ENCODE measurements at regions not wholly inside any gene's neighbourhood (a gene's known extent, or its start where the extent isn't known, plus 50 kb on each side); places are given as distances from the start of the nearest gene placed in this dataset.

GRCh38 chr3:98657457-98657856 lies 64.0 kb upstream of the CPOX start:
- TF ChIP-seq GLIS3 (CRISPR knock-in tag; IDR thresholded peaks at IDR 0.05) = no peak
- no peak for TF ChIP-seq CSDC2 (CRISPR knock-in tag; IDR thresholded peaks at IDR 0.05)
- TF ChIP-seq ARNTL (CRISPR knock-in tag; IDR thresholded peaks at IDR 0.05; ENCODE audit: borderline replicate concordance, low read depth) = no peak
- TF ChIP-seq TCF4 (CRISPR knock-in tag; IDR thresholded peaks at IDR 0.05; ENCODE audit: borderline replicate concordance) = no peak
- TF ChIP-seq TOX (CRISPR knock-in tag; IDR thresholded peaks at IDR 0.05; ENCODE audit: borderline replicate concordance) = no peak
- TF ChIP-seq CSRNP3 (CRISPR knock-in tag; IDR thresholded peaks at IDR 0.05) = no peak
- TF ChIP-seq ISL1 (CRISPR knock-in tag; IDR thresholded peaks at IDR 0.05) = no peak
- TF ChIP-seq ZNF70 (CRISPR knock-in tag; IDR thresholded peaks at IDR 0.05) = no peak
- TF ChIP-seq POU6F1 (CRISPR knock-in tag; IDR thresholded peaks at IDR 0.05; ENCODE audit: borderline replicate concordance, low read depth) = no peak
- no peak for TF ChIP-seq ZNF8 (CRISPR knock-in tag; IDR thresholded peaks at IDR 0.05)
- TF ChIP-seq ZNF565 (CRISPR knock-in tag; conservative IDR thresholded peaks at IDR 0.05; ENCODE audit: low read depth) = no peak
- no peak for TF ChIP-seq RARB (CRISPR knock-in tag; IDR thresholded peaks at IDR 0.05)
- TF ChIP-seq PPARA (CRISPR knock-in tag; IDR thresholded peaks at IDR 0.05; ENCODE audit: borderline replicate concordance) = no peak
- no peak for TF ChIP-seq BACH2 (CRISPR knock-in tag; IDR thresholded peaks at IDR 0.05; ENCODE audit: borderline replicate concordance)
- no peak for TF ChIP-seq CREB5 (CRISPR knock-in tag; IDR thresholded peaks at IDR 0.05; ENCODE audit: low read depth)
- ATAC-seq = no peak

DNA sequence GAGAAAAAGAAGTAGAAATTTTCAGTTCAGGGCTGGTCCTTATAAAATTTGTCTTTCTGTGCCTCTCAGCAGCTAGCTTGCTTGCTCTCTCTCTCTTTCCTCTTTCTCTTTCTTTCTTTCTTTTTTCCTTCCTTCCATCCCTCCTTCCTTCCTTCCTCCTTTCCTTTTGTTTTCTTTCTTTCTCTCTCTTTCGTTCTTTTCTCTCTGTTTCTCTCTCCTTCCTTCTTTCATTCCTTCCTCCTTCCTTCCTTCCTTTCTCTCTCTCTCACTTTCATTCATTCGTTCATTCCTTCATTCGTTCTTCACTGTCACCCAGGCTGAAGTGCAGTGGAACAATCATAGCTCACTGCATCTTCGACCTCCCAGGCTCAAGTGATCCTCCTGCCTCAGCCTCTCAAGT lies 69.3 kb upstream of the CPOX start:
- TF ChIP-seq, protein P1, sequence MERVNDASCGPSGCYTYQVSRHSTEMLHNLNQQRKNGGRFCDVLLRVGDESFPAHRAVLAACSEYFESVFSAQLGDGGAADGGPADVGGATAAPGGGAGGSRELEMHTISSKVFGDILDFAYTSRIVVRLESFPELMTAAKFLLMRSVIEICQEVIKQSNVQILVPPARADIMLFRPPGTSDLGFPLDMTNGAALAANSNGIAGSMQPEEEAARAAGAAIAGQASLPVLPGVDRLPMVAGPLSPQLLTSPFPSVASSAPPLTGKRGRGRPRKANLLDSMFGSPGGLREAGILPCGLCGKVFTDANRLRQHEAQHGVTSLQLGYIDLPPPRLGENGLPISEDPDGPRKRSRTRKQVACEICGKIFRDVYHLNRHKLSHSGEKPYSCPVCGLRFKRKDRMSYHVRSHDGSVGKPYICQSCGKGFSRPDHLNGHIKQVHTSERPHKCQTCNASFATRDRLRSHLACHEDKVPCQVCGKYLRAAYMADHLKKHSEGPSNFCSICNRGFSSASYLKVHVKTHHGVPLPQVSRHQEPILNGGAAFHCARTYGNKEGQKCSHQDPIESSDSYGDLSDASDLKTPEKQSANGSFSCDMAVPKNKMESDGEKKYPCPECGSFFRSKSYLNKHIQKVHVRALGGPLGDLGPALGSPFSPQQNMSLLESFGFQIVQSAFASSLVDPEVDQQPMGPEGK (CRISPR knock-in tag; IDR thresholded peaks at IDR 0.05; ENCODE audit: borderline replicate concordance) = no peak
- TF ChIP-seq ZFP3 (CRISPR knock-in tag; IDR thresholded peaks at IDR 0.05) = no peak
- no peak for TF ChIP-seq OSR1 (CRISPR knock-in tag; IDR thresholded peaks at IDR 0.05)
- TF ChIP-seq CREB5 (CRISPR knock-in tag; IDR thresholded peaks at IDR 0.05; ENCODE audit: low read depth) = no peak
- no peak for TF ChIP-seq RARB (CRISPR knock-in tag; IDR thresholded peaks at IDR 0.05)
- ATAC-seq = no peak

DNA sequence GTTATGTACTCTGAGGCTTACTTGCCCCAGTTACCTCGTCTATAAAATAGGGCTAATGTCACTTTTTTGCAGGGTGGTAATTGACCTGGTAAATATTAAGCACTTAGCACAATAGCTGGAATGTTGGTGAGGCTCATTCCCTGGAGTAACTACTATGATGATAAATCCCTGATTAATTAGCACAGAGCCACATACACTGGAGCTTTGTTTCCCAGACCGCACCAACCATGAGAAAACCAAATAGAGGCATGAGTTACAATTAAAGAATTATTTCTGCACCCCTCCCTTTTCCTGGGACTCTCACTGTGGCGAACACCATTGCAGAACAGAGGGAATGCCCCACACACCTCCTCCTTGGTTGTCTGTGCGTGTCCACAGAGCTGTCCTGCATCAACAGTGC lies 76.6 kb upstream of the CPOX start:
- TF ChIP-seq TCF4 (CRISPR knock-in tag; IDR thresholded peaks at IDR 0.05; ENCODE audit: borderline replicate concordance) (no peak), ZNF8 (CRISPR knock-in tag; IDR thresholded peaks at IDR 0.05) (no peak), ARNTL (CRISPR knock-in tag; IDR thresholded peaks at IDR 0.05; ENCODE audit: borderline replicate concordance, low read depth) (no peak), RARB (CRISPR knock-in tag; IDR thresholded peaks at IDR 0.05) (no peak), ZNF565 (CRISPR knock-in tag; conservative IDR thresholded peaks at IDR 0.05; ENCODE audit: low read depth) (no peak), TOX (CRISPR knock-in tag; IDR thresholded peaks at IDR 0.05; ENCODE audit: borderline replicate concordance) (no peak), CREB5 (CRISPR knock-in tag; IDR thresholded peaks at IDR 0.05; ENCODE audit: low read depth) (no peak), BACH2 (CRISPR knock-in tag; IDR thresholded peaks at IDR 0.05; ENCODE audit: borderline replicate concordance) (no peak), ZFP30 (CRISPR knock-in tag; IDR thresholded peaks at IDR 0.05) (no peak), ESRRG (CRISPR knock-in tag; IDR thresholded peaks at IDR 0.05) (no peak), PPARA (CRISPR knock-in tag; IDR thresholded peaks at IDR 0.05; ENCODE audit: borderline replicate concordance) (no peak)
- TF ChIP-seq, protein P1 (CRISPR knock-in tag; IDR thresholded peaks at IDR 0.05; ENCODE audit: borderline replicate concordance) = no peak
- TF ChIP-seq, protein P2, sequence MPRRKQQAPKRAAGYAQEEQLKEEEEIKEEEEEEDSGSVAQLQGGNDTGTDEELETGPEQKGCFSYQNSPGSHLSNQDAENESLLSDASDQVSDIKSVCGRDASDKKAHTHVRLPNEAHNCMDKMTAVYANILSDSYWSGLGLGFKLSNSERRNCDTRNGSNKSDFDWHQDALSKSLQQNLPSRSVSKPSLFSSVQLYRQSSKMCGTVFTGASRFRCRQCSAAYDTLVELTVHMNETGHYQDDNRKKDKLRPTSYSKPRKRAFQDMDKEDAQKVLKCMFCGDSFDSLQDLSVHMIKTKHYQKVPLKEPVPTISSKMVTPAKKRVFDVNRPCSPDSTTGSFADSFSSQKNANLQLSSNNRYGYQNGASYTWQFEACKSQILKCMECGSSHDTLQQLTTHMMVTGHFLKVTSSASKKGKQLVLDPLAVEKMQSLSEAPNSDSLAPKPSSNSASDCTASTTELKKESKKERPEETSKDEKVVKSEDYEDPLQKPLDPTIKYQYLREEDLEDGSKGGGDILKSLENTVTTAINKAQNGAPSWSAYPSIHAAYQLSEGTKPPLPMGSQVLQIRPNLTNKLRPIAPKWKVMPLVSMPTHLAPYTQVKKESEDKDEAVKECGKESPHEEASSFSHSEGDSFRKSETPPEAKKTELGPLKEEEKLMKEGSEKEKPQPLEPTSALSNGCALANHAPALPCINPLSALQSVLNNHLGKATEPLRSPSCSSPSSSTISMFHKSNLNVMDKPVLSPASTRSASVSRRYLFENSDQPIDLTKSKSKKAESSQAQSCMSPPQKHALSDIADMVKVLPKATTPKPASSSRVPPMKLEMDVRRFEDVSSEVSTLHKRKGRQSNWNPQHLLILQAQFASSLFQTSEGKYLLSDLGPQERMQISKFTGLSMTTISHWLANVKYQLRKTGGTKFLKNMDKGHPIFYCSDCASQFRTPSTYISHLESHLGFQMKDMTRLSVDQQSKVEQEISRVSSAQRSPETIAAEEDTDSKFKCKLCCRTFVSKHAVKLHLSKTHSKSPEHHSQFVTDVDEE (CRISPR knock-in tag; IDR thresholded peaks at IDR 0.05) = no peak
- ATAC-seq = no peak

Measured in SK-N-SH treated with all-trans-retinoic acid at 6 μM for 48 hours (cell line).